CD14-positive monocyte (primary cell): ENCODE measurements at regions not wholly inside any gene's neighbourhood (a gene's known extent, or its start where the extent isn't known, plus 50 kb on each side); places are given as distances from the start of the nearest gene placed in this dataset.
"Not testable (repeated sequence)": the region's sequence is repeated elsewhere in the genome, so short reads cannot be mapped to it uniquely, and the experiment has no call there.

Experiments
- DNase-seq, 3 donors: peaks; one replicate each; pipeline ENCODE4 v3.0.0-alpha.2; 2011 to 2022
- H2AFZ ChIP-seq: 2 replicates; pipeline ENCODE4 v1.6.0; 2012; ENCODE audit warnings: mild to moderate bottlenecking, low read depth, low read length, inconsistent platforms; ENCODE audit not compliant: insufficient read depth, poor library complexity, severe bottlenecking
- H3K27ac ChIP-seq, 2 donors: 1 replicate in 1 of 2; 2 replicates in 1 of 2; pipeline ENCODE4 v1.5.1; 2012 to 2013; ENCODE audit warnings: low read length in 2 of 2, control low read depth in 1 of 2, inconsistent platforms in 1 of 2, low read depth in 1 of 2, mild to moderate bottlenecking in 1 of 2
- H3K27me3 ChIP-seq, 2 donors: one replicate each; pipeline versions ENCODE4 v1.6.0 to v1.6.1; 2011 to 2013; ENCODE audit warnings: low read length in 2 of 2; ENCODE audit not compliant: control insufficient read depth in 2 of 2, insufficient read depth in 2 of 2
- H3K36me3 ChIP-seq, 2 donors: replicated peaks in 1 of 2; 1 replicate in 1 of 2; 2 replicates in 1 of 2; pipeline versions ENCODE4 v1.5.1 to v1.6.1; 2012 to 2013; ENCODE audit warnings: low read length in 2 of 2, control low read depth in 1 of 2, inconsistent platforms in 1 of 2, mild to moderate bottlenecking in 1 of 2; ENCODE audit not compliant: insufficient read depth in 2 of 2, control insufficient read depth in 1 of 2
- H3K4me1 ChIP-seq, 2 donors: 1 replicate in 1 of 2; 2 replicates in 1 of 2; pipeline versions ENCODE4 v1.5.1 to v1.6.1; 2012 to 2013; ENCODE audit warnings: low read length in 2 of 2, control low read depth in 1 of 2, inconsistent platforms in 1 of 2, mild to moderate bottlenecking in 1 of 2, moderate library complexity in 1 of 2; ENCODE audit not compliant: insufficient read depth in 2 of 2, control insufficient read depth in 1 of 2
- H3K4me2 ChIP-seq: replicated peaks from 2 replicates; pipeline ENCODE3; 2012; ENCODE audit warnings: low read length, moderate library complexity, mild to moderate bottlenecking; ENCODE audit not compliant: poor library complexity, severe bottlenecking; ENCODE audit errors: extremely low read depth
- H3K4me3 ChIP-seq, 3 experiments: fragments of 200-600 bp in 1 of 3; sonication (generic) in 1 of 3; replicated peaks in 1 of 3; 1 replicate in 2 of 3; 2 replicates in 1 of 3; pipeline ENCODE4 v1.5.1; 2011 to 2013; ENCODE audit warnings: low read length in 3 of 3, mild to moderate bottlenecking in 3 of 3, control low read depth in 2 of 3, low read depth in 2 of 3, inconsistent platforms in 1 of 3, moderate library complexity in 1 of 3
- H3K79me2 ChIP-seq: 2 replicates; pipeline ENCODE4 v1.6.0; 2012; ENCODE audit warnings: mild to moderate bottlenecking, control low read depth, inconsistent platforms, low read length, moderate library complexity; ENCODE audit not compliant: insufficient read depth
- H3K9ac ChIP-seq: 2 replicates; pipeline ENCODE4 v1.6.0; 2017; ENCODE audit warnings: low read length, mild to moderate bottlenecking; ENCODE audit not compliant: insufficient read depth, poor library complexity, severe bottlenecking
- H3K9me3 ChIP-seq, 2 donors: replicated peaks in 1 of 2; 1 replicate in 1 of 2; 2 replicates in 1 of 2; pipeline versions ENCODE4 v1.5.1 to v1.6.1; 2012 to 2013; ENCODE audit warnings: low read length in 2 of 2, control low read depth in 1 of 2; ENCODE audit not compliant: control insufficient read depth in 1 of 2, insufficient read depth in 1 of 2
- H4K20me1 ChIP-seq: 2 replicates; pipeline ENCODE4 v1.6.0; 2012; ENCODE audit warnings: mild to moderate bottlenecking, low read length, control low read depth, moderate library complexity; ENCODE audit not compliant: insufficient read depth
- H3K27ac Mint-ChIP-seq, 7 donors: one replicate each; pipeline ENCODE4 v1.8.0; 2020; ENCODE audit warnings: mild to moderate bottlenecking in 7 of 7, mixed read lengths in 7 of 7, moderate library complexity in 6 of 7, inconsistent platforms in 2 of 7
- H3K27me3 Mint-ChIP-seq, 3 donors: one replicate each; pipeline ENCODE4 v1.8.0; 2021 to 2022; ENCODE audit warnings: low read depth in 3 of 3, mild to moderate bottlenecking in 3 of 3, mixed read lengths in 3 of 3, moderate library complexity in 3 of 3, inconsistent platforms in 1 of 3
- H3K36me3 Mint-ChIP-seq, 2 donors: one replicate each; pipeline ENCODE4 v1.8.0; 2020; ENCODE audit warnings: mixed read lengths in 2 of 2, inconsistent platforms in 1 of 2, mild to moderate bottlenecking in 1 of 2
- H3K4me1 Mint-ChIP-seq: one replicate; pipeline ENCODE4 v1.8.0; 2020; ENCODE audit warnings: mild to moderate bottlenecking, mixed read lengths
- H3K4me3 Mint-ChIP-seq, 2 donors: one replicate each; pipeline ENCODE4 v1.8.0; 2020; ENCODE audit warnings: mild to moderate bottlenecking in 2 of 2, mixed read lengths in 2 of 2, moderate library complexity in 1 of 2
- H3K9me3 Mint-ChIP-seq, 7 donors: one replicate each; pipeline ENCODE4 v1.8.0; 2020 to 2022; ENCODE audit warnings: mixed read lengths in 7 of 7, mild to moderate bottlenecking in 6 of 7, moderate library complexity in 6 of 7, inconsistent platforms in 2 of 7
- WGBS: methylation state at CpG from one replicate; pipeline ENCODE4 v1.1.5; 2013; ENCODE audit warnings: missing lambda C conversion rate; ENCODE audit not compliant: insufficient coverage; 5-methylcytosine and 5-hydroxymethylcytosine counted together
- intact Hi-C, 2 donors: fragments of 100-400 bp; cut with micrococcal nuclease; formaldehyde crosslinking; loops; one replicate each; pipeline versions ENCODE4 v1.15.0 to v1.15.1; 2023
- TF ChIP-seq, protein P1 (sequence below): fragments of 200-600 bp; IDR thresholded peaks from one replicate; pipeline ENCODE4 v1.8.0; 2022; ENCODE audit warnings: antibody characterized with exemption, mild to moderate bottlenecking

DNA sequence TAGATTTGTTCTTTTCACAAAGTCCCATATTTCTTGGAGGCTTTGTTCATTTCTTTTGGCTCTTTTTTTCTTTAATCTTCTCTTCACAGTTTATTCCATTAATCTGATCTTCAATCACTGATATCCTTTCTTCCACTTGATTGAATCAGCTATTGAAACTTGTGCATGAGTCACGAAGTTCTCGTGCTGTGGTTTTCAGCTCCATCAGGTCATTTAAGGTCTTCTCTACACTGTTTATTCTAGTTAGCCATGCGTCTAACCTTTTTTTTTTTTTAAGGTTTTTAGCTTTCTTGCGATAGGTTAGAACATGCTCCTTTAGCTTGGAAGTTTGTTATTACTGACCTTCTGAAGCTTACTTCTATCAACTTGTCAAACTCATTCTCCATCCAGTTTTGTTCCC is 65.8 kb upstream of the TP53I11 start:
- H3K27me3 ChIP-seq, H3K79me2 ChIP-seq, H3K27ac ChIP-seq, H3K4me2 ChIP-seq, H3K4me3 ChIP-seq, H3K9ac ChIP-seq, DNase-seq, H3K27me3 Mint-ChIP-seq, H3K27ac Mint-ChIP-seq, H3K36me3 ChIP-seq, H3K9me3 ChIP-seq, H2AFZ ChIP-seq, H3K36me3 Mint-ChIP-seq, H3K4me1 Mint-ChIP-seq, intact Hi-C loops, H3K4me3 Mint-ChIP-seq, H4K20me1 ChIP-seq: not testable (repeated sequence)
- WGBS, result no CpG with 5 or more reads among the region's 4 CpGs
- peaks cover 12 to 31% (median 24%) of the 10 kb centered on the region in 7 donors for H3K9me3 Mint-ChIP-seq
- peaks cover 8 to 12% of the 10 kb centered on the region in 2 donors for H3K4me1 ChIP-seq

DNA sequence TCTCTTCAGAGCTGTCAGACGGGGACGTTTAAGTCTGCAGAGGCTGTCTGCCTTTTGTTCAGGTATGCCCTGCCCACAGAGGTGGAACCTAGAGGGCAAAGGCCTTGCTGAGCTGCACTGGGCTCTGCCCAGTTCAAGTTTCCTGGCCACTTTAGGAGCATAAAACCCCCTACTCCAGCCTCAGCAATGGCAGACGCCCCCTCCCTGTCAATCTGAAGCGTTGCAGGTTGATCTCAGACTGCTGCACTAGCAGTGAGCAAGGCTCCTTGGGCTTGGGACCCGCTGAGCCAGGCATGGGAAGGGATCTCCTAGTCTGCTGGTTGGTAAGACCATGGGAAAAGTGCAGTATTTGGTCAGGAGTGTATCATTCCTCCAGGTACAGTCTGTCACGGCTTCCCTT is 66.6 kb upstream of the TP53I11 start:
- Mint-ChIP-seq H3K27me3 (peaks cover 2 to 9% (median 4%) of the 10 kb centered on the region in 3 donors), H3K27ac (no peak overlapping the region)
- intact Hi-C loops, result no loop called here

More for the DNA sequence above, 66.6 kb upstream of the TP53I11 start:
- H3K9me3 Mint-ChIP-seq, result peaks cover 12 to 31% (median 23%) of the 10 kb centered on the region in 7 donors
- H3K79me2 ChIP-seq, result no peaks in the 10 kb centered on the region
- TF ChIP-seq, protein P1, sequence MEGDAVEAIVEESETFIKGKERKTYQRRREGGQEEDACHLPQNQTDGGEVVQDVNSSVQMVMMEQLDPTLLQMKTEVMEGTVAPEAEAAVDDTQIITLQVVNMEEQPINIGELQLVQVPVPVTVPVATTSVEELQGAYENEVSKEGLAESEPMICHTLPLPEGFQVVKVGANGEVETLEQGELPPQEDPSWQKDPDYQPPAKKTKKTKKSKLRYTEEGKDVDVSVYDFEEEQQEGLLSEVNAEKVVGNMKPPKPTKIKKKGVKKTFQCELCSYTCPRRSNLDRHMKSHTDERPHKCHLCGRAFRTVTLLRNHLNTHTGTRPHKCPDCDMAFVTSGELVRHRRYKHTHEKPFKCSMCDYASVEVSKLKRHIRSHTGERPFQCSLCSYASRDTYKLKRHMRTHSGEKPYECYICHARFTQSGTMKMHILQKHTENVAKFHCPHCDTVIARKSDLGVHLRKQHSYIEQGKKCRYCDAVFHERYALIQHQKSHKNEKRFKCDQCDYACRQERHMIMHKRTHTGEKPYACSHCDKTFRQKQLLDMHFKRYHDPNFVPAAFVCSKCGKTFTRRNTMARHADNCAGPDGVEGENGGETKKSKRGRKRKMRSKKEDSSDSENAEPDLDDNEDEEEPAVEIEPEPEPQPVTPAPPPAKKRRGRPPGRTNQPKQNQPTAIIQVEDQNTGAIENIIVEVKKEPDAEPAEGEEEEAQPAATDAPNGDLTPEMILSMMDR, result no peak
- no peak overlapping the region for H3K4me2 ChIP-seq
- H3K36me3 Mint-ChIP-seq, result no peaks in the 10 kb centered on the region
- peaks cover 13 to 20% of the 10 kb centered on the region in 2 donors for H3K4me1 ChIP-seq
- H3K4me1 Mint-ChIP-seq, result peaks cover 14% of the 10 kb centered on the region
- no peak overlapping the region for H3K27ac ChIP-seq
- H3K9ac ChIP-seq, result no peak overlapping the region
- H4K20me1 ChIP-seq, result no peaks in the 10 kb centered on the region
- H3K4me3 Mint-ChIP-seq, result no peak overlapping the region
- H3K9me3 ChIP-seq, result no peaks in the 10 kb centered on the region
- no peak for DNase-seq
- H3K27me3 ChIP-seq, result no peaks in the 10 kb centered on the region
- no peak overlapping the region for H2AFZ ChIP-seq
- H3K36me3 ChIP-seq, result no peaks in the 10 kb centered on the region
- no peak overlapping the region for H3K4me3 ChIP-seq
- 95% methylated on average over 2 of the region's 6 CpGs for WGBS
